WTC11 (cell line): ENCODE measurements at regions not wholly inside any gene's neighbourhood (a gene's known extent, or its start where the extent isn't known, plus 50 kb on each side); places are given as distances from the start of the nearest gene placed in this dataset.

ENCODE experiments used
- ATAC-seq: fragments of 200-7000 bp; cut with Tn5 transposase; 2 replicates; pipeline ENCODE4 v1.10.0; 2021; ENCODE audit warnings: mild to moderate bottlenecking, moderate library complexity
- CTCF ChIA-PET: fragments of 300-600 bp; sonication (Branson Sonifier 250); formaldehyde crosslinking; loops from one replicate; lab custom pipeline; 2021; ENCODE audit warnings: antibody characterized with exemption; lab: Charles Lee
- POLR2A ChIA-PET: fragments of 350-600 bp; sonication (Branson Sonifier 250); formaldehyde crosslinking; loops from one replicate; lab custom pipeline; 2021; ENCODE audit warnings: antibody characterized with exemption; lab: Charles Lee
- DNase-seq: peaks from one replicate; pipeline ENCODE4 v3.0.0; 2021; ENCODE audit warnings: low spot score
- H3K27ac Mint-ChIP-seq: 2 replicates; pipeline ENCODE4 v1.8.0; 2021; ENCODE audit warnings: mixed read lengths
- H3K27me3 Mint-ChIP-seq: 2 replicates; pipeline ENCODE4 v1.8.0; 2021; ENCODE audit warnings: low read depth, mild to moderate bottlenecking, moderate library complexity, mixed read lengths
- H3K36me3 Mint-ChIP-seq: 2 replicates; pipeline ENCODE4 v1.8.0; 2021; ENCODE audit warnings: mixed read lengths
- H3K4me1 Mint-ChIP-seq: 2 replicates; pipeline ENCODE4 v1.8.0; 2022; ENCODE audit warnings: mixed read lengths
- H3K4me3 Mint-ChIP-seq: 2 replicates; pipeline ENCODE4 v1.8.0; 2021; ENCODE audit warnings: mild to moderate bottlenecking, moderate library complexity, mixed read lengths
- H3K9me3 Mint-ChIP-seq: 2 replicates; pipeline ENCODE4 v1.8.0; 2021; ENCODE audit warnings: mixed read lengths
- CREM ChIP-seq: sonication (generic); formaldehyde crosslinking; IDR thresholded peaks from 2 replicates; pipeline ENCODE4 v1.8.1; 2022; ENCODE audit warnings: mild to moderate bottlenecking, missing genetic modification reagents, moderate library complexity
- ESRRA ChIP-seq: sonication (generic); formaldehyde crosslinking; IDR thresholded peaks from 2 replicates; pipeline ENCODE4 v1.8.1; 2022; ENCODE audit warnings: mild to moderate bottlenecking, missing genetic modification reagents, borderline replicate concordance
- IRF2 ChIP-seq: sonication (generic); formaldehyde crosslinking; IDR thresholded peaks from 2 replicates; pipeline ENCODE4 v1.8.0; 2022; ENCODE audit warnings: low read depth, missing genetic modification reagents, borderline replicate concordance
- KAT7 ChIP-seq: sonication (generic); formaldehyde crosslinking; IDR thresholded peaks from 2 replicates; pipeline ENCODE4 v1.8.1; 2023; ENCODE audit warnings: missing genetic modification reagents, mild to moderate bottlenecking, borderline replicate concordance
- MLX ChIP-seq: sonication (generic); formaldehyde crosslinking; IDR thresholded peaks from 2 replicates; pipeline ENCODE4 v1.8.1; 2023; ENCODE audit warnings: mild to moderate bottlenecking, missing genetic modification reagents, moderate library complexity
- NFE2L1 ChIP-seq: sonication (generic); formaldehyde crosslinking; IDR thresholded peaks from 2 replicates; pipeline ENCODE4 v1.8.1; 2023; ENCODE audit warnings: missing genetic modification reagents
- PREB ChIP-seq: sonication (generic); formaldehyde crosslinking; IDR thresholded peaks from 2 replicates; pipeline ENCODE4 v1.8.1; 2022; ENCODE audit warnings: mild to moderate bottlenecking, missing genetic modification reagents, moderate library complexity, borderline replicate concordance
- PRRX2 ChIP-seq: fragments of 250-450 bp; sonication (Bioruptor Pico); IDR thresholded peaks from 2 replicates; pipeline ENCODE4 v1.8.0; 2021; ENCODE audit warnings: mild to moderate bottlenecking
- SP1 ChIP-seq: sonication (generic); formaldehyde crosslinking; conservative IDR thresholded peaks from 2 replicates; pipeline ENCODE4 v1.8.1; 2022; ENCODE audit warnings: missing genetic modification reagents
- ZNF219 ChIP-seq: sonication (generic); formaldehyde crosslinking; IDR thresholded peaks from 2 replicates; pipeline ENCODE4 v1.8.0; 2023; ENCODE audit warnings: missing genetic modification reagents, mild to moderate bottlenecking, borderline replicate concordance
- ZNF425 ChIP-seq: fragments of 250-450 bp; sonication (Bioruptor Pico); conservative IDR thresholded peaks from 2 replicates; pipeline ENCODE4 v1.9.0; 2021; ENCODE audit warnings: mild to moderate bottlenecking
- TF ChIP-seq, protein P1 (sequence below): sonication (generic); formaldehyde crosslinking; IDR thresholded peaks from 2 replicates; pipeline ENCODE4 v1.8.0; 2022; ENCODE audit warnings: mild to moderate bottlenecking, missing genetic modification reagents
- TF ChIP-seq, protein P2 (sequence below): fragments of 250-450 bp; sonication (Bioruptor Pico); IDR thresholded peaks from 2 replicates; pipeline ENCODE4 v1.9.0; 2021; ENCODE audit warnings: mild to moderate bottlenecking, borderline replicate concordance
- TF ChIP-seq, protein P3 (sequence below): sonication (generic); formaldehyde crosslinking; IDR thresholded peaks from 2 replicates; pipeline ENCODE4 v1.8.0; 2023; ENCODE audit warnings: missing genetic modification reagents, mild to moderate bottlenecking, borderline replicate concordance
- TF ChIP-seq, protein P4 (sequence below): fragments of 250-450 bp; sonication (Bioruptor Pico); IDR thresholded peaks from 2 replicates; pipeline ENCODE4 v1.9.0; 2021; ENCODE audit warnings: moderate library complexity, mild to moderate bottlenecking, inconsistent platforms, borderline replicate concordance

DNA sequence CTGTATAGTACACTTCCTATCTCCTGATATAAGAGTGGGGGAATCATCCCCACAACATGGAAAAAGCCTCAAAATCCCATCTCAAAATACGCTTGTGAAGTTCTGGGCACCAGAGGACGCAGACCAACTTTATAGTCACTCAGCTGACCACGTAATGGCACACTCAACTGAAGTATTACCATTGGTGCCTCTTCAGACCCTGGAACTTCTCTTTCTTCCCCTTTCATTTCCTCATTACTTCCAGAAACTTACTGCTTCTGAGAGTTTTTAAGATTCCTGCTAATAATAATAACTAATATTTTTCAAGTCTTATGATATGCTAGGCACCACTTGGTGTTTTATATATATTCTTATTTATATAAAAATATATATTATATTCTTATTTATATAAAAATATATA lies 202.6 kb downstream of the PTPRC start:
- CTCF ChIA-PET = no interaction called here
- ATAC-seq = no peak
- no peak overlapping the region for H3K27ac Mint-ChIP-seq
- H3K36me3 Mint-ChIP-seq = no peaks in the 10 kb centered on the region
- POLR2A ChIA-PET = no interaction called here
- no peak for TF ChIP-seq SP1 (CRISPR knock-in tag)
- no peak for TF ChIP-seq ZNF219 (CRISPR knock-in tag)
- TF ChIP-seq, protein P1, sequence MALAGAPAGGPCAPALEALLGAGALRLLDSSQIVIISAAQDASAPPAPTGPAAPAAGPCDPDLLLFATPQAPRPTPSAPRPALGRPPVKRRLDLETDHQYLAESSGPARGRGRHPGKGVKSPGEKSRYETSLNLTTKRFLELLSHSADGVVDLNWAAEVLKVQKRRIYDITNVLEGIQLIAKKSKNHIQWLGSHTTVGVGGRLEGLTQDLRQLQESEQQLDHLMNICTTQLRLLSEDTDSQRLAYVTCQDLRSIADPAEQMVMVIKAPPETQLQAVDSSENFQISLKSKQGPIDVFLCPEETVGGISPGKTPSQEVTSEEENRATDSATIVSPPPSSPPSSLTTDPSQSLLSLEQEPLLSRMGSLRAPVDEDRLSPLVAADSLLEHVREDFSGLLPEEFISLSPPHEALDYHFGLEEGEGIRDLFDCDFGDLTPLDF (CRISPR knock-in tag) = no peak
- TF ChIP-seq, protein P2, sequence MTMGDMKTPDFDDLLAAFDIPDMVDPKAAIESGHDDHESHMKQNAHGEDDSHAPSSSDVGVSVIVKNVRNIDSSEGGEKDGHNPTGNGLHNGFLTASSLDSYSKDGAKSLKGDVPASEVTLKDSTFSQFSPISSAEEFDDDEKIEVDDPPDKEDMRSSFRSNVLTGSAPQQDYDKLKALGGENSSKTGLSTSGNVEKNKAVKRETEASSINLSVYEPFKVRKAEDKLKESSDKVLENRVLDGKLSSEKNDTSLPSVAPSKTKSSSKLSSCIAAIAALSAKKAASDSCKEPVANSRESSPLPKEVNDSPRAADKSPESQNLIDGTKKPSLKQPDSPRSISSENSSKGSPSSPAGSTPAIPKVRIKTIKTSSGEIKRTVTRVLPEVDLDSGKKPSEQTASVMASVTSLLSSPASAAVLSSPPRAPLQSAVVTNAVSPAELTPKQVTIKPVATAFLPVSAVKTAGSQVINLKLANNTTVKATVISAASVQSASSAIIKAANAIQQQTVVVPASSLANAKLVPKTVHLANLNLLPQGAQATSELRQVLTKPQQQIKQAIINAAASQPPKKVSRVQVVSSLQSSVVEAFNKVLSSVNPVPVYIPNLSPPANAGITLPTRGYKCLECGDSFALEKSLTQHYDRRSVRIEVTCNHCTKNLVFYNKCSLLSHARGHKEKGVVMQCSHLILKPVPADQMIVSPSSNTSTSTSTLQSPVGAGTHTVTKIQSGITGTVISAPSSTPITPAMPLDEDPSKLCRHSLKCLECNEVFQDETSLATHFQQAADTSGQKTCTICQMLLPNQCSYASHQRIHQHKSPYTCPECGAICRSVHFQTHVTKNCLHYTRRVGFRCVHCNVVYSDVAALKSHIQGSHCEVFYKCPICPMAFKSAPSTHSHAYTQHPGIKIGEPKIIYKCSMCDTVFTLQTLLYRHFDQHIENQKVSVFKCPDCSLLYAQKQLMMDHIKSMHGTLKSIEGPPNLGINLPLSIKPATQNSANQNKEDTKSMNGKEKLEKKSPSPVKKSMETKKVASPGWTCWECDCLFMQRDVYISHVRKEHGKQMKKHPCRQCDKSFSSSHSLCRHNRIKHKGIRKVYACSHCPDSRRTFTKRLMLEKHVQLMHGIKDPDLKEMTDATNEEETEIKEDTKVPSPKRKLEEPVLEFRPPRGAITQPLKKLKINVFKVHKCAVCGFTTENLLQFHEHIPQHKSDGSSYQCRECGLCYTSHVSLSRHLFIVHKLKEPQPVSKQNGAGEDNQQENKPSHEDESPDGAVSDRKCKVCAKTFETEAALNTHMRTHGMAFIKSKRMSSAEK = no peak
- no peak for TF ChIP-seq PREB
- TF ChIP-seq, protein P3, sequence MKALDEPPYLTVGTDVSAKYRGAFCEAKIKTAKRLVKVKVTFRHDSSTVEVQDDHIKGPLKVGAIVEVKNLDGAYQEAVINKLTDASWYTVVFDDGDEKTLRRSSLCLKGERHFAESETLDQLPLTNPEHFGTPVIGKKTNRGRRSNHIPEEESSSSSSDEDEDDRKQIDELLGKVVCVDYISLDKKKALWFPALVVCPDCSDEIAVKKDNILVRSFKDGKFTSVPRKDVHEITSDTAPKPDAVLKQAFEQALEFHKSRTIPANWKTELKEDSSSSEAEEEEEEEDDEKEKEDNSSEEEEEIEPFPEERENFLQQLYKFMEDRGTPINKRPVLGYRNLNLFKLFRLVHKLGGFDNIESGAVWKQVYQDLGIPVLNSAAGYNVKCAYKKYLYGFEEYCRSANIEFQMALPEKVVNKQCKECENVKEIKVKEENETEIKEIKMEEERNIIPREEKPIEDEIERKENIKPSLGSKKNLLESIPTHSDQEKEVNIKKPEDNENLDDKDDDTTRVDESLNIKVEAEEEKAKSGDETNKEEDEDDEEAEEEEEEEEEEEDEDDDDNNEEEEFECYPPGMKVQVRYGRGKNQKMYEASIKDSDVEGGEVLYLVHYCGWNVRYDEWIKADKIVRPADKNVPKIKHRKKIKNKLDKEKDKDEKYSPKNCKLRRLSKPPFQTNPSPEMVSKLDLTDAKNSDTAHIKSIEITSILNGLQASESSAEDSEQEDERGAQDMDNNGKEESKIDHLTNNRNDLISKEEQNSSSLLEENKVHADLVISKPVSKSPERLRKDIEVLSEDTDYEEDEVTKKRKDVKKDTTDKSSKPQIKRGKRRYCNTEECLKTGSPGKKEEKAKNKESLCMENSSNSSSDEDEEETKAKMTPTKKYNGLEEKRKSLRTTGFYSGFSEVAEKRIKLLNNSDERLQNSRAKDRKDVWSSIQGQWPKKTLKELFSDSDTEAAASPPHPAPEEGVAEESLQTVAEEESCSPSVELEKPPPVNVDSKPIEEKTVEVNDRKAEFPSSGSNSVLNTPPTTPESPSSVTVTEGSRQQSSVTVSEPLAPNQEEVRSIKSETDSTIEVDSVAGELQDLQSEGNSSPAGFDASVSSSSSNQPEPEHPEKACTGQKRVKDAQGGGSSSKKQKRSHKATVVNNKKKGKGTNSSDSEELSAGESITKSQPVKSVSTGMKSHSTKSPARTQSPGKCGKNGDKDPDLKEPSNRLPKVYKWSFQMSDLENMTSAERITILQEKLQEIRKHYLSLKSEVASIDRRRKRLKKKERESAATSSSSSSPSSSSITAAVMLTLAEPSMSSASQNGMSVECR (CRISPR knock-in tag) = no peak
- TF ChIP-seq IRF2 = no peak
- no peak for TF ChIP-seq PRRX2
- TF ChIP-seq, protein P4, sequence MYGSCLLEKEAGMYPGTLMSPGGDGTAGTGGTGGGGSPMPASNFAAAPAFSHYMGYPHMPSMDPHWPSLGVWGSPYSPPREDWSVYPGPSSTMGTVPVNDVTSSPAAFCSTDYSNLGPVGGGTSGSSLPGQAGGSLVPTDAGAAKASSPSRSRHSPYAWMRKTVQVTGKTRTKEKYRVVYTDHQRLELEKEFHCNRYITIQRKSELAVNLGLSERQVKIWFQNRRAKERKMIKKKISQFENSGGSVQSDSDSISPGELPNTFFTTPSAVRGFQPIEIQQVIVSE (CRISPR knock-in tag) = no peak
- TF ChIP-seq NFE2L1 (CRISPR knock-in tag) = no peak
- TF ChIP-seq KAT7 (CRISPR knock-in tag) = no peak
- TF ChIP-seq ZNF425 (CRISPR knock-in tag) = no peak
- no peak for TF ChIP-seq ESRRA (CRISPR knock-in tag)
- TF ChIP-seq MLX (CRISPR knock-in tag) = no peak
- TF ChIP-seq CREM (CRISPR knock-in tag) = no peak
- H3K4me3 Mint-ChIP-seq = no peak overlapping the region
- H3K9me3 Mint-ChIP-seq = peaks cover 2% of the 10 kb centered on the region; the same call in 1 of the 2 replicates
- no peaks in the 10 kb centered on the region for H3K27me3 Mint-ChIP-seq
- DNase-seq = no peak
- no peaks in the 10 kb centered on the region for H3K4me1 Mint-ChIP-seq
